HG02870 (cell line): ENCODE measurements at regions not wholly inside any gene's neighbourhood (a gene's known extent, or its start where the extent isn't known, plus 50 kb on each side); places are given as distances from the start of the nearest gene placed in this dataset.
"Not testable (repeated sequence)": the region's sequence is repeated elsewhere in the genome, so short reads cannot be mapped to it uniquely, and the experiment has no call there.

Experiments used
- ATAC-seq: cut with Tn5 transposase; IDR thresholded peaks from one replicate; pipeline ENCODE4 v1.9.1; 2021; ENCODE audit warnings: mild to moderate bottlenecking, moderate library complexity; ENCODE audit not compliant: unreplicated experiment

GRCh38 chr2:188787021-188787657 lies 187.0 kb upstream of the COL3A1 start:
- no peak for ATAC-seq

DNA sequence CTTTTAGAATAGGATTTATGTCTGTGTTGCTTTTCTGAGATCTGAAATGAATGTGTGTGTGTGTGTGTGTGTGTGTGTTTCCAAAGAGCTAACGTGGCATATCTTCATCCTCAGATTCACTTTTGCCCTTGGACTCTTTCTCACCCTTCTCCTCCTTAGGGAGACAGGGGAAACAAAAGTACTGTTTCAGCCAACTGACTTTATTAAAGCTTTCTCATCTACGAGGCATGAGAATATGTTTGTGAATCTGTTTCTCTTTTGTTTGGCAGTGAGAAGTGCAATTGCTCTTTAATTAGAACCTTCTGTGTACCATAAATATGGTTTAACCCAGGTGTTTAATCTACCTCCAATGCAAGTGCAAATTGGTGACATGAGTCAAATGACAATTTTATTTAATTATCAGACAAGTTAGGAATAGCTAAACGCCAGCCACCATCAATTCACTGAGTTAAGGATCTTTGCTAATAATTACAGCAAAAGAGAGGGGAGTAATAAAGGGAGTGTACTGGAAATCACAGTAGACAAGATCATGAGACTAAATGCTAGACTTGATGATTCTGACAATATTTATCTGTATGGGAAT lies 186.4 kb upstream of the COL3A1 start:
- no peak for ATAC-seq

GRCh38 chr2:188788621-188789020 lies 185.6 kb upstream of the COL3A1 start:
- no peak for ATAC-seq

DNA sequence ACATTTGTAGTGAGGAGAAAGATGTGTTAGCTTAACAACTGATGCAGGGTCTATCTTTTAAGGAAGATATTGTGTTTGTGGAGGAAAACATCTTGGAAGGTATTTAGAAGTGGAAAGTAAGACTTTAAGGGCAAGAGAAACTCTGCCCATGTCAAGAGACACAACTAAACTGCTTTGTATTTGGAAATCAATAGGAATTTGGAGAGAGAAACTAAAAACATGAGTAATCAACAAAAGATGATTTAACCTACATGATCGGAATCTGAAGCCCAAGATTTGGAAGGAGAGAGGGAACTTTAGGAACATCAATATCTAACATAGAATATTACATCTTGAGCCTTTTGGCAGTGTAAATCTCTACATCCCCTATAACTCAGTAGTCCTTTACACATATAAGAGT lies 184.2 kb upstream of the COL3A1 start:
- ATAC-seq = no peak

- not testable (repeated sequence) for ATAC-seq
Observed at GRCh38 chr2:188794453-188794852, 179.7 kb upstream of the COL3A1 start.

DNA sequence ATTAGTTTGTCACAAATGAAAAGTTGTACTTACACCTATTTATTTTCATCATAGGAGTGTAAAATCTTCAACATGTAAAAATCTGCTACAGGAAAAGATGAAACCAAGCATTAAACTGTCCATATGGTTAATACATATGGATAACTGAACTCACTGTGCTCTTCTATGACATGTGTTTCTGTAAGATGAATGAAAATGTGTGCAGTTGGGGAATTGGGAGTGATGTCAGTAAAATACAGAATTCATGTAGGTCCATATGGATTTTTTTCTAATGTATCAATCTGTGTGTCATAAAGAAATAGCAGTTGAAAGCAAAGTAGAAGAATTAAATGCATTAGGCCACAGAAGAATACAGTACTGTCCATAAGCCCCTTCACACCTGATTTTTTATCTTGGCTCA lies 178.4 kb upstream of the COL3A1 start:
- ATAC-seq = no peak

GRCh38 chr2:188797371-188797770 lies 176.8 kb upstream of the COL3A1 start:
- ATAC-seq = no peak

GRCh38 chr2:188798159-188798558 lies 176.0 kb upstream of the COL3A1 start:
- ATAC-seq = no peak

GRCh38 chr2:188805219-188805618 lies 169.0 kb upstream of the COL3A1 start:
- no peak for ATAC-seq

DNA sequence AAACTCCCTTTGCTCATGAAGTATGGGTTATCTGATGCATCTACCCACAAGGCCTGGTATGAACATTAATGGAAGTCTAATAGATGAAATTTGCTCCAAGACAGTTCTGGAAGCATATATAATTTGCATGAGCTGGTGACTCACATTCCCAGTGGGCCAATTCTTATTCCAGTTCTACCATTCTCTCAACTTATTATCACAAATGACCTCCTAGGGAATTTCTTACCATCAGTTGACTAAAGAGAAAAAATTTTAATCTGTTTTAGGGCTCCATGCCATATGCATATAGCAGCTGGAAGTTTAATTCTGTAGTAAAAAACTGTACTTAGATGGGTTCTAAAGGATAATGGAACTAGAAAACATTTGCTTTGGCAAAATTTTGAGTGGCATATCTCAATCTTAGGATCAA lies 165.2 kb upstream of the COL3A1 start:
- no peak for ATAC-seq

- ATAC-seq = no peak
Observed at GRCh38 chr2:188810586-188810985, 163.6 kb upstream of the COL3A1 start.

DNA sequence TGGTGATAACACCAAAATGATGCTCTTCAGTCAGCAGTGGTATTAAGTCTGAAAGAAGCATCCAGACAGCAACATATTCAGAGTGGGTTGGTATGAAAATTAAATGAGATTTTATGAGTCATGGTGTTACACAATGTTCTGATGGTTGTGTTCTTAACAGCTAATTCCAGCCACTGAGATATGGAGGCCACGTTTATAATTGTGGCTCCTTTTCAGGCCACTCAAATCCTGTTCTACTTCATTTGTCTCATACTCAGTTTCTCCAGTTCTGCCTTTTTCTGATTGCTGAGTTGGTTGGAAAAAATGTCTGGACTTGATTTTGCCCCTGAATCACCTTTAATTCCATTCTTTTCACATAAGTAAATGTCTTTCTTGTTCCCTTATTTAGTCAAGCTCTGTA lies 162.7 kb upstream of the COL3A1 start:
- ATAC-seq = no peak

- no peak for ATAC-seq
Observed at GRCh38 chr2:188813315-188813714, 160.9 kb upstream of the COL3A1 start.

DNA sequence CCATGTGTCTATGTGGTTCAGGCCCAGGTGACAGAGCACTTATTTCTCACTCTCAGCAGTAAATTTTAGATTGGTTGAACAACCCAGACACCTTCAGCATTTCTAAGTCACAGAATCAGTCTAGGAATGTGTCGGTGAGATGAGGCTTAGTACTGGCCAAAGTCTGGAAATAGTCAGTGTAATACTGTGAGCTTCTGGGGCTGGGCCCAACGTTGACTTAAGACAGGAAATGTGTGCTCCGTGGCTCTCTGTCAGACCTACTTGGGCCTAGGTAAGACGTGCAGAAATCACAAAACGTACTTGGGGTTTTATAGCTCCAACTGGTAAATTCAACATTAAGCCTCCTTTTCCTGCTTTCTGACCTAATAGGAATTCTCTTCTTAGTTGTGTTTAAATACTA lies 160.3 kb upstream of the COL3A1 start:
- no peak for ATAC-seq

DNA sequence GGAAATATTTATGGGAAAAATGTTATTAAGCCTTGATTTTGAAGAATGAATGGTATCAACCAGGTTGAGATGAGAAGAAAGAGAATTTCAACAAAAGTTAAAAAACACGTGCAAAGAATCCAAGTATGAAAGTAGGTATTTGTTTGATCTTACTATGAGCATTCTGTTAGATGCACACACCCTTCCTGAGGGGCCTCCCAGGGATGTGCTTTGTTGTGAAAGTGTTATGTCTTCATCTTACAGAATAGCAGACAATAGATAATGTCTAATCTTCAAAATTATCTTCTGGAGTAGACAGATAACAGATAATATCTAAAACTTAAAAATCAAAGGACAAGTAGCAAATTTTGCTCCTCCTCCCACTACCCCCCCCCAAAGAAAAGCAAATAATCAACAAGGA lies 155.2 kb upstream of the COL3A1 start:
- no peak for ATAC-seq

DNA sequence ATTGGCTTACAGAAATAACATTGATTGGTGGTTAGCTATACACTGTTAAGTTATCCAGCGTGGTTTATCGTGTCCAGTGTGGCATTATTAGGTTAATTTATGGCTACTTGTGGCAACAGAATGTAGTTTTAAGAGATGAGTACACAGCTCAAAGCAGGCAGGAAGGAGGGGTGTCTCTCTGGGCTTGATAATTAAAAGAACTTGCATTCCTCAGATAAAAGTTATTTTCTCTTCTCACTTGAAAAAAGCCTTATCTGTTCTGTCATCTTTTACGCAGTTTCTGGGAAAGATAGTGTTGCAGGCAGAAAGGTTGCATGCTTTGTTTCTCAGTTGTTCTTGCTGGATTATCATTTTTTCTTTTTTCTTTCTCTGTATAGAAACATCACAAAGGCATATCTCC lies 154.4 kb upstream of the COL3A1 start:
- no peak for ATAC-seq

DNA sequence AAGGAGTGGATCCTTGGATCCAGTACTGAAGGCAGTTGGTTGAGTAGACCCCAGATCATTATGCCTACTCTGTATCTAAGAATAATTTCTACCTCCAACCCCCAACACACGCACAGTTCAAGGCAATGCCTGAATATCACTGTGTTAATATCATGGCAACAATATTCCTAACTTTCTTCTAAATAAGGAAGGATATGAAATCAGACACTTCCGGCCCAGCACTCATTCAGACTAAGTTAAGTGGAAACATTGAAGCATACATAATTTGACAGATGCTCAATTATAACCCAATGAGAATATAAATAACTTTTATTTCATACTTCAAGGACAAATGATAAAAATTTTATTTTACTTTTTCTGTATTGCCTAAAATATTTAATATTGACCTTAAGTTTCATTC lies 153.6 kb upstream of the COL3A1 start:
- no peak for ATAC-seq

DNA sequence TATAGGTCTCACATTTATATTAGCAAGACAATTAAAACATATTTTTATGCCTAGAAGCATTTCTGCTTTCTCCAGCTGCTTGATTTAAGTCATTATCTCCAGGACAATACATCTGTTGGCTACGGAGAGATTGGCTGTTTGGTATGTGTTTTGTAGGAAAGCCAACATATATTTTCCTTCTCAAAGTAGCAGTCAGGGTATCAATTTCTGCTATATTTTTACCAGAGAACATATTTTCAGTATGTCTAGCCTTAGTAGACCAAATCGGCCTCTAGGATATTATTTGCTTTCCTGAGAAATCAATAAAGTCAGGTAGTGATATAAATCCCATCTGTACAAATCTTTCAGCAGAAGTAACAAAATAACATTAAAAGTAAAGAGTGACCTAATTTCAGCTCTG lies 150.0 kb upstream of the COL3A1 start:
- ATAC-seq = no peak

GRCh38 chr2:188833331-188833730 lies 140.8 kb upstream of the COL3A1 start:
- ATAC-seq = no peak

DNA sequence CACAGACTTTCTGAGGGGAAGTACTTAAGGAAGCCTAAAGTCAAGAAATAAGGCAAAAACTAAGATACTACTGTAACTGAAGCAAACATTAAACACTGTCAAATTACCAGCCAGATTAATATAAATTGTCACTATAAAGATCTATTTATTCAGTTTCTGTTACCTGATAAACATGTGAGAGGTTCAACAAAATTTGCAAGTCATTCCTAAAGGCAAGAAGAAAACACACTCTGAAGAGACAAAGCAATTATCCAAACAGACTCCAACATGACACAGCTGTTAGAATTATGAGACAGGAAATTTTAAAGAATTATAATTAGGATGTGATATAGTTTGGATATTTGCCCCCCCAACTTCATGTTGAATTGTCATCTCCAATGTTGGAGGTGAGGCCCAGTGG lies 140.4 kb upstream of the COL3A1 start:
- ATAC-seq = no peak

DNA sequence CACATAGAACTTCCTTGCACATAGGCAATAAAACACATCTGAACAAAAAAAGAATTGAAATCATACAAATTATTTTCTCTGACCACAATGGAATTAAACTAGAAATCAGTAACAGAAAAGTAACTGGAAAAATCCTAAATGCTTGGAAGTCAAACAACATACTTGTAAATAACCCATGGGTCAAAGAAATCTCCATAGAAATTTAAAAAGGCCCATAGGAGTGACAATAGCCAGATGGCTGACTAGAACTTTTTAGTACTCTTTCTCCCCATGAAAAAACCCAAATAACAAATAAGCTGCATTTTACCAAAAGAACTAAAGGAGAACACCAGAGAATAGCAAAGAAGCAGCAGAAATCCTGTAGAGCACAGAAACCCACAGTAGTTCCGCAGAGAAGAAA lies 139.2 kb upstream of the COL3A1 start:
- no peak for ATAC-seq

DNA sequence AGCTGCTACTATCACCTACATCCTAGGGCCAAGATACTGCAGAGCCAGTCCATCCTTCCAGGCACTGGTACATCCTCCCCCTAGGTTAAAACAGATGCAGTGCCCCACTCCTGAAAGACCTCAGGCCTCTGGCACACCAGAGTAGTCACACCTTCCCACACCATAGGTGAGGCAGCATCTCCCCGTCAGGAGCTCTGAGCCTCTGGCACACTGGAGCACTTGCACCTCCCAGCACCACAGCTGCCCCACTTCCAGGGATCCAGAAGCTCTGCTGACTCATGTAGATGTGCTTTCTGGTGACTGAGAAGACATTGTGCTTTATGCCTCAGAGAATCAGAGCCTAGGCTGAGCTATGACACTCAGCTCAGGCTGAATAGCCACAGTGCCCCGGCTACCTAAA lies 138.4 kb upstream of the COL3A1 start:
- ATAC-seq = no peak

GRCh38 chr2:188845692-188846091 lies 128.5 kb upstream of the COL3A1 start:
- ATAC-seq = no peak
